Adrenal gland (tissue), 9 donors: ENCODE measurements at regions not wholly inside any gene's neighbourhood (a gene's known extent, or its start where the extent isn't known, plus 50 kb on each side); places are given as distances from the start of the nearest gene placed in this dataset.

Experiments used
- DNase-seq, 7 donors: peaks; one replicate each; pipeline ENCODE4 v3.0.0-alpha.2; 2019 to 2020
- H3K27ac ChIP-seq, 5 donors: fragments of 200-600 bp; sonication (generic) in 4 of 5; 1 replicate in 3 of 5; 2 replicates in 2 of 5; pipeline versions ENCODE4 v1.5.1 to v1.8.0; 2016 to 2020; ENCODE audit warnings: mild to moderate bottlenecking in 1 of 5
- H3K27me3 ChIP-seq: fragments of 200-600 bp; 2 replicates; pipeline ENCODE4 v1.8.0; 2021
- H3K36me3 ChIP-seq, 2 donors: fragments of 200-600 bp; replicated peaks in 1 of 2; 1 replicate in 1 of 2; 2 replicates in 1 of 2; pipeline versions ENCODE4 v1.5.1 to v1.8.0; 2018 to 2022
- H3K4me1 ChIP-seq, 2 donors: fragments of 200-600 bp; replicated peaks in 1 of 2; 1 replicate in 1 of 2; 2 replicates in 1 of 2; pipeline versions ENCODE4 v1.5.1 to v1.8.0; 2018 to 2021
- H3K4me3 ChIP-seq, 4 donors: fragments of 200-600 bp; sonication (generic) in 3 of 4; one replicate each; pipeline ENCODE4 v1.5.1; 2016 to 2018
- H3K9me3 ChIP-seq, 3 donors: fragments of 200-600 bp; sonication (generic) in 1 of 3; replicated peaks in 1 of 3; 1 replicate in 2 of 3; 2 replicates in 1 of 3; pipeline versions ENCODE4 v1.5.1 to v1.8.0; 2016 to 2021
- CTCF ChIP-seq, 6 experiments: fragments of 450-650 bp in 4 of 6; fragments of 200-600 bp in 2 of 6; sonication (generic) in 1 of 6; IDR thresholded peaks; 1 replicate in 5 of 6; 2 replicates in 1 of 6; pipeline versions ENCODE4 v1.5.1 to v1.8.0; 2016 to 2021; ENCODE audit warnings: antibody characterized with exemption in 6 of 6, mild to moderate bottlenecking in 2 of 6, moderate library complexity in 1 of 6
- POLR2A ChIP-seq, 2 donors: fragments of 450-650 bp; IDR thresholded peaks; one replicate each; pipeline ENCODE4 v1.6.1; 2017; ENCODE audit warnings: antibody characterized with exemption in 2 of 2, mild to moderate bottlenecking in 2 of 2, moderate library complexity in 1 of 2
- WGBS, 4 donors: extraction: QIAGEN DNeasy Blood & Tissue Kit in 2 of 4; methylation state at CpG; one replicate each; pipeline versions ENCODE4 v1.1.5 to v1.1.7; 2013 to 2017; 5-methylcytosine and 5-hydroxymethylcytosine counted together
- intact Hi-C, 2 donors: fragments of 100-400 bp; cut with DNase I; formaldehyde crosslinking; loops; one replicate each; pipeline versions ENCODE4 v1.14.1 to v1.15.0; 2022 to 2023
- donor health status: healthy with polysubstance abuse.
- donor health status: Bipolar disorder and iron deficiency.
- donor health status: DM: yes; HTN: yes; CAD: no.
- donor health status: DM: no; HTN: no; CAD: no.
- donor health status: DM: no; HTN: no; CAD: no.

- H3K27ac ChIP-seq: no peak overlapping the region
- WGBS, 4 donors: 69 to 94% (median 84%) methylated on average over 3 of the region's 3 CpGs
- TF ChIP-seq CTCF (IDR thresholded peaks at IDR 0.05) (no peak), POLR2A (IDR thresholded peaks at IDR 0.05) (no peak)
- no peaks in the 10 kb centered on the region for H3K9me3 ChIP-seq
- DNase-seq: no peak
- H3K27me3 ChIP-seq: no peaks in the 10 kb centered on the region
- intact Hi-C loops: loop anchor here (5.0 to 10.0 kb wide), 2 partner anchors 195 to 198 kb away; no protein-coding TSS in a partner anchor
- H3K36me3 ChIP-seq: no peaks in the 10 kb centered on the region
- H3K4me3 ChIP-seq: no peak overlapping the region
- H3K4me1 ChIP-seq: no peaks in the 10 kb centered on the region
These were observed 126.0 kb downstream of the ST8SIA2 start for GRCh38 chr15:92519709-92520108.
